Urinary bladder (tissue), 3 donors: ENCODE measurements at regions not wholly inside any gene's neighbourhood (a gene's known extent, or its start where the extent isn't known, plus 50 kb on each side); places are given as distances from the start of the nearest gene placed in this dataset.

Source experiments
- DNase-seq: peaks from one replicate; pipeline ENCODE4 v3.0.0-alpha.2; 2015; ENCODE audit errors: extremely low spot score
- H3K27ac ChIP-seq: one replicate; pipeline ENCODE4 v1.5.1; 2013; ENCODE audit warnings: low read depth, mild to moderate bottlenecking, moderate library complexity
- H3K36me3 ChIP-seq: one replicate; pipeline ENCODE4 v1.6.1; 2013; ENCODE audit warnings: mild to moderate bottlenecking, moderate library complexity; ENCODE audit not compliant: insufficient read depth
- H3K4me1 ChIP-seq: one replicate; pipeline ENCODE4 v1.6.1; 2013; ENCODE audit warnings: mild to moderate bottlenecking, moderate library complexity; ENCODE audit not compliant: insufficient read depth
- H3K4me3 ChIP-seq: one replicate; pipeline ENCODE4 v1.5.1; 2013; ENCODE audit warnings: low read depth, low read length
- WGBS: extraction: QIAGEN DNeasy Blood & Tissue Kit; methylation state at CpG from one replicate; pipeline ENCODE4 v1.1.7; 2013; 5-methylcytosine and 5-hydroxymethylcytosine counted together
- donor health status: healthy with polysubstance abuse.
- donor health status: healthy.

DNA sequence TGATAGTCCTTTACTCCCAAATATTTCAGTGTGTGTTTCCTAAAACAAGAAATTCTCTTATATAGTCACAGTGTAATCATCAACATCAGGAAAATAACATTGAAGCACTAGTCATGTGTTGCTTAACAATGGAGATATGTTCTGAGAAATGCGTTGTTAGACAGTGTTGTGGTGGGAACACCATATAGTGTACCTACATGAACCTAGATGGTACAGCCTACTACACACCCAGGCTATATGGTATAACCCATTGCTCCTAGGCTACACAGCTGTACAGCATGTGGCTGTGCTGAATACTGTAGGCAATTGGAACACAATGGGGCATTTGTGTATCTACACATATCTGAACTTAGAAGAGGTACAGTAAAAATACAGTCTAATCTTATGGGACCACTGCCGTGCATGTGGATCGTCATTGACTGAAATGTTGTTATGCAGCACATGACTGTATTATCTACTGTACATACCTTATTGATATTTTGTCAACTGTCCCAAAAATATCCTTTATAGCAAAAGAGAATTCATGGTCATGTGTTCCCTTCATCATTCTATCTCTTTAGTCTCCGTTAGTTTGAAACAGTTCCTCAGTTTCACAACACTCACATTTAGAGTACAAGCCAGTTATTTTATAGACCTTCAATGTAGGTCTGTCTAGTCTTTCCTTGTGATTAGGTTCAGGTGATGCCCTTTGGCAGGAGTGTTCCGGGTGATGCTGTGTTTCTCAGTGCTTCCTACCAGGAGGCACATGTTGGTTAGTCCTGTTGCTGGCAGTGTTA, 109.7 kb downstream of the SLC25A47 start:
- Histone ChIP-seq H3K36me3 (no peaks in the 10 kb centered on the region), H3K27ac (no peak overlapping the region), H3K4me1 (no peaks in the 10 kb centered on the region), H3K4me3 (no peak overlapping the region)
- no peak for DNase-seq
- 93% methylated on average over 5 of the region's 5 CpGs for WGBS

DNA sequence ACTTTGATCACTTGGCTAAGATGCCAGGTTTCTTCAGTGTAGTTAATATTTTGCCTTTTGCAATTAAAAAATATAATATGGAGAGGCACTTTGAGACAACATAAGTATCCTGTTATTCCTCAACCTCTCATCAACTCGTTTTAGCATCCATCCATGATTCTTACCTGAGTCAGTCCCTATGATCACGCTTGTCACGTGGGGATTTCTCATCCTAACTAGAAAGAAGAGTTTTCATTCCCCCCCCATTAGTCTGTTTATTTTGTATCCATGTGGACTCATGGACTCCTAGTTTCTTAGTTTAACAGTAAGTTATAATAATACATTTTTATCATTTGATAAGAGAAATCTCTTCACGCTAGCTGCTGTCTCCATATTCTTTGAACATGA, 110.3 kb downstream of the SLC25A47 start:
- Histone ChIP-seq H3K36me3 (no peaks in the 10 kb centered on the region), H3K4me1 (no peaks in the 10 kb centered on the region), H3K4me3 (no peak overlapping the region), H3K27ac (no peak overlapping the region)
- WGBS: 90% methylated on average over 4 of the region's 4 CpGs
- DNase-seq: no peak

DNA sequence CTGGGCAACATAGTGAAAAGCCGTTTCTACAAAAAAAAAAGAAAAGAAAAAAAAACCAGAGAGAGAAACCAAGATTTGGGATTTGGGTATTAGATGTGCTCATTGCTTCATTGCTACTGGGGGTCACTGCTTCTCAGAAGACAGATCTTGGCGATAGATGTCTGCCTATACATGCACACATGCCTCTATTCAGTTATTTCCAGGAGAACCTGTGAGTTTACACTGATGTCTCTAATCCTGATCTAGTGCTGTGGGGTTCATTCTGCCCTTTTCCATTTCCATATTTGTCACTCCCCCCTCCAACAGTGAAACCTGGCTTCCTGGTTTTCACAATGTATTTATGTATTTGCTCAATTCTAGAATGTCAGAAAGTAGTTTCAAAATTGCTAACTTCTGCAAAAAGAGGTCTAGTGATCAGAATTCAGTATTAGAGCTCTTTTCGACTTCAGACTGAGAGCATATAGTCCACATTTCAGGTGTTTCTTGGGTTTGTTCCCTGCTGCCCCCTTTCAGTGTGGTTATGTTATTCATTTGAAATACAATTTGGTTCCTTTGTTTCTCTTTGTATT, 111.0 kb downstream of the SLC25A47 start:
- H3K36me3 ChIP-seq: no peaks in the 10 kb centered on the region
- DNase-seq: no peak
- 90% methylated on average over 3 of the region's 3 CpGs for WGBS

DNA sequence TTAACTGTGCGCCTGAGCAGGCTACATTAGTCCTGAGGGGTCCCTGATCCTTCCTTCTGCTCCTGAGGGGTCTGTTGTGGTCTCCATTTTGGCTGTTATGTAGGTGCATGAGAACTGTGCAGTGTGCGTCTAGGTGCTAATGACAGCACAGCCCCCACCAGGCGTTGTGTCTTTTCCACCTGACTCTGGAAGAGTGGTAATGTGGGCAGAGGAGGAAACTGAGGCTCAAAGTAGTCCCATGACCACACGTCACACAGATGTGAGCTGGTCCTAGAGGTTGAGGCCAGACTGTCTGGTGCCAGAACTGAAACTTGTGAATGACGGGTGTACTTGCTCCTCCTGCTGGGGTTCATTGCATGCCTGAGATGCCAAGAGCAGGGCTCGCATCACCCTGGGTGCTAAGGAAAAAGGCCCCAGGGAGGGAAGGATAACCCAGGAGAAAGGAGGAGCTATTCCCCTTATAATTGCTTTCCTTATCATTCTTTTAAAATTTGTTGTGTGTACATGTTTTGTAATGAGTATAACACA, 111.8 kb downstream of the SLC25A47 start:
- no peaks in the 10 kb centered on the region for H3K4me1 ChIP-seq
- 96% methylated on average over 6 of the region's 6 CpGs for WGBS
- no peak for DNase-seq

More for the DNA sequence above, 111.0 kb downstream of the SLC25A47 start:
- H3K4me3 ChIP-seq: no peak overlapping the region
- no peak overlapping the region for H3K27ac ChIP-seq
- no peaks in the 10 kb centered on the region for H3K4me1 ChIP-seq

DNA sequence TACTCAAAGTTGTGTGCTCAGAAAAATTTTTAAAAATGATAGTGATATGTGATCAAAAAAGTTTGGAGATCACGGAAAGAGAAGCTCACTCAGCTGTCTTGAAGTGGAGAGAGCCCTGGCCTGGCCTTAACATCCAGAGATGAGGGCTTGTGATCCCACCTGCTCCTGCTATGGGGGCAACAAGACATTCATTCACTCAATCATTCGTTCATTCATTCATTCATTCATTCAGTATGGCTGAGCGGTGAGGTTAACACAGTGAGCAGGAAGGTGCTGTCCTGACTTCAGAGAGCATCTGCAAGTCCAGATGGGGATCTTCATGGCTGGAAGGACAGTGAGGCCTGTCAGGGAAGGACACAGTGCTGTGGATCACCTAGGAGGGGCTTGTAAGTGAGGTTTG, 112.3 kb downstream of the SLC25A47 start:
- Histone ChIP-seq H3K4me3 (no peak overlapping the region), H3K36me3 (no peaks in the 10 kb centered on the region), H3K27ac (no peak overlapping the region), H3K4me1 (no peaks in the 10 kb centered on the region)
- DNase-seq: no peak
- 83% methylated on average over 3 of the region's 3 CpGs for WGBS

More for the DNA sequence above, 111.8 kb downstream of the SLC25A47 start:
- Histone ChIP-seq H3K27ac (no peak overlapping the region), H3K36me3 (no peaks in the 10 kb centered on the region), H3K4me3 (no peak overlapping the region)

DNA sequence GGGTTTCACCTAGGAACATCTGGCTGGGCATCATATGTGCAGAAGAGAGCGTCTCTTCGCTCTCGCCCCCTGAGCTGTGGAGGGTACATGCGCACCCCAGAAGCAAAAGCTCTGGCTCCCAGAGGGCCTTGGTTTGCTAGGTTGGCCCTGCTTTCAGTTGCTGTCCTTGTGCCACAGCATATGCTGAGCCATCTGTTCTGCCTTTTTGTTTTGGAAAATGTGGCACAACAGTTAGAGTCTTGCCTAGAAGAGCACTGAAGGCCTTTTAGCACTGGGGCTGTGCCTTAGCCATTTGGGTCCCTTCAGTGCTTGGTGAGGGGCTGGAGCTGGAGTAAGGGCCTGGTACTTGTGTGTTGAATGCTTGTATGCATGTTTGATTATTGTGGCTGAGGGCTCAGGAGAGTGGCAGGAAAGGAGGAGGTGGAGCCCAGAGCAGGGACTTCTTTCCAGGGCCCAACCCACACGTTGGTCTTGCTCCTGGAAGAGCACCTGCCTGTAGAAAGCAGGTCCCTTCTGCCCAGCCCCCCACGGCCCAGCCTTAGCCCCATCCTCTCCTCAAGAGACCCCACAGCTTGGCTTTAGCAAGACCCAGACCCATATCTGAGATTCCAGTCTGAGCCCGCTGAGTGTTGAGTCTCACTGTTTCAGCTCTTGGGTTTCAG, 113.7 kb downstream of the SLC25A47 start:
- DNase-seq: no peak
- no peak overlapping the region for H3K27ac ChIP-seq
- WGBS: 93% methylated on average over 7 of the region's 7 CpGs

DNA sequence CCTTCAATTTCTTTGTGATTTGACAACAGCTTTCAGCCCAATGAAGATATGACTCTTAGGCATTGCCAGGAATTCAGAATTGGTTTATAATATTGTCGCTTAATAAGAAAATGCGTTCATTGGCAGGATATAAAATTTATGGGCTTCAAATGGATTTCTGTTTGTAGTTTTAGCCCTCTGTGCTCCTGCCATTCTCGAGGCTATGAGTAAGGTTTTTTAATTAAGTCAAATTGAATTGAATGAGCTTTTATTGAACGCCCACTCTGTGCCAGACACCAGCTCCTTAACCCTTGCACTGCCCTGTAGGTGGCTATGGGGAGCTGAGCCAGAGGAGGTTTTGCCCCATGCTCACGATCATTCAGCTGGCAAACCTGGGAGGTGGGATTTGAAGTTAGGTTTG, 115.1 kb downstream of the SLC25A47 start:
- Histone ChIP-seq H3K36me3 (no peaks in the 10 kb centered on the region), H3K4me3 (no peak overlapping the region), H3K27ac (no peak overlapping the region), H3K4me1 (no peaks in the 10 kb centered on the region)
- DNase-seq: no peak
- 75% methylated on average over 5 of the region's 5 CpGs for WGBS

More for the DNA sequence above, 113.7 kb downstream of the SLC25A47 start:
- H3K4me3 ChIP-seq: no peak overlapping the region
- H3K36me3 ChIP-seq: no peaks in the 10 kb centered on the region
- H3K4me1 ChIP-seq: no peaks in the 10 kb centered on the region

DNA sequence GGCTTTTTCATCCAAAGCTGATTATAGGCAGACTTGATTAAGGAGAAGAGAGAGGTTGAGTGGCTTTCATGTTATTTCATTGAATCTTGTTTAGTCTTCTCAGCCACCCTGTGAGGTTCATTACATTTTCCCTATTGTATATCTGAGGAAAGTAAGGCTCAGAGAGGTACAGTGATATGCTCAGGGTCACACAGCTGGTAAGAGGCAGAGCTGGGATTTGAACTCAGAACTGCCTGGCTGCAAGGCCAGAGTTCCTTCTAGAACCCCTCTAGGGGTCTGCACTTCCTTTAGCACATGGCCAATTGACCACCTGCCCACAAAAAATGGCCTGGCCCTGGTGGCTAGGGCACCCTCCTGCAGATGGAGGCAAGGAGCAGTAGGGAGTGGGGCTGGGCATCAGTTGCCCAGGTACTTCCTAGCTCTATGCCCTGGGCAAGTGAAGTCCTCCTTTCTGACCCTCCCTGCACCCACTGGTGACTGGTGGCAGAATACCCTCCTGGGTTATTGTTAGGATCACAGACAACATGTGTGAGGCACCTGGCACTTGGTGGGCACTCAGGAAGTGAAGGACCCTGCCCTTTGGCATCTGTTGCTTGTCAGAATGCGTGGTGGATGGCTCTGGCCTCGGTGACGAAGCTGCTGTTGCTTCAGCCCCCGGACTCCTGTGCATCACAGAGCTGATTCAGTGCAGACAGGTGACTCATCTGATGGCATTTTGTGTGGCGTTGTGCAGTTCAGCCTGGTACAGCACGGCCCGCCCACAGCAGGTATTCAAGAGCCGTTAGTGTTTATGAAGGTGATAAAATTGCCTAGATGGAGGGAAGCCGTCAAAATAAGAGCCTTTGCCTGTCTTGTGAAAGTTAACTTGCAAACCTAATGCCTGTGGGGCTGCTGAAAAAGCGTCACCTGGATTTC, 115.8 kb downstream of the SLC25A47 start:
- no peak overlapping the region for H3K27ac ChIP-seq
- 68% methylated on average over 10 of the region's 10 CpGs for WGBS
- DNase-seq: peak; percentile 64
- no peaks in the 10 kb centered on the region for H3K4me1 ChIP-seq
- no peaks in the 10 kb centered on the region for H3K36me3 ChIP-seq
- no peak overlapping the region for H3K4me3 ChIP-seq

DNA sequence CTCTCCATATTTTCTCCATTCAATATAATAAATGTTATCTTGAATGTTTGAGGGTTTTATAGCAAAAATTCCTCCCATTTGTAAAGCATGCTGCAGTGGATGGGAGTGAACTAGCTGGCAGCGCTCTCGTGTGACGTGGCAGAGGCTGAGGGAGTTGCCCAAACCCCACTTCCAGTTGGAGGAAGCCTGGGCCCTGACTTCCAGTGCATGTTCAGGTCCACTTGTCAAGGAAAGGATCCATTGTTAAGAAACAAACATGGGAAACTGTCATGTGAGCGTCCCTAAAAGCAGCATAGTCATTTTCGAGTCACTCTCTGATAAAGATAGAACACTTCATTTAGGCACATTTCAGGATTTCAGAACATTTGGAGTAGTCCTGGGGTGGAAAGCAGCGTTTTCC, 116.6 kb downstream of the SLC25A47 start:
- WGBS: 51% methylated on average over 6 of the region's 6 CpGs
- no peak overlapping the region for H3K27ac ChIP-seq
- H3K4me3 ChIP-seq: no peak overlapping the region
- no peaks in the 10 kb centered on the region for H3K36me3 ChIP-seq
- no peaks in the 10 kb centered on the region for H3K4me1 ChIP-seq
- peak; percentile 20 for DNase-seq

DNA sequence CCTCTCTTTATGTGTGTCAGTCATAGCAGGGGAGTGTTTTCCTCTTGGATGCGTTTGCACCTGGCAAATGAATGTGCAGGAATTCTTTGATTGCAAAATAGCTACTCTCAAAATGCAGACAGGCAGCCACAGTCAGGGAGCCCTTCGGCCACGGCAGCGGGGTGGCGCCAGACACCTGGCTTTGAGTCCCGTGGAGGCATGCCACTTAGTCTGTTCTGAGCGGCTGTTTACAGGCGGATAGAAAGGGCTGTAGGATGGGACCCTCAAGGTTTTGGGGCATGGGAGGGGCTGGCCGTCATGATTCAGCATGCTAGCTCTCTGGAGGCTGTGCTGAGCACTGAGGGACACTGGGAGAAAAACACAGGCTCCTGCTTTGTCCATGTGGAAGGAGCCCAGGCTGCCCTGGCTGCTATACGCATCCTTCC, 117.1 kb downstream of the SLC25A47 start:
- Histone ChIP-seq H3K27ac (no peak overlapping the region), H3K4me1 (no peaks in the 10 kb centered on the region), H3K36me3 (no peaks in the 10 kb centered on the region), H3K4me3 (no peak overlapping the region)
- WGBS: 32% methylated on average over 10 of the region's 10 CpGs
- peak; percentile 64 for DNase-seq

DNA sequence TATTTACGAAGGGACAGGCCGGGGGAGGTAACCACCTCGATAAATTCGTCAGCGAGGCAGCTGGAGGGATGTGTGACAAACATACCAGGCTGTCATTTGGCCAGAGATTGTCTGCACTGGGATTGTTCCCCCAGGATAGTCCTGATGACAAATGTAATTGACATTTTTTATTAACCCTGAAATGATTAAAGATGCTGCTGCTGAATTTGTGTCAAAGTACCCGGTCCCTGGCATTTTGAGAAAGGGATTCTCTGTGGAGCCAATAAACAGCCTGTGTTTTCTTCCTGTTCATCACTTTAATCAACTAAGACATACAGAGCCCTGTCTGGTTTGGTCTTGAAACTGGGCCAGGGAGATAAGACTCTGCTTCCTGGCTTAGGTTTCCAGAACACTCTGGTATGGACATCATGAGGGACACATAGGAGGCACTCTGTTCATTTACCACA, 117.6 kb downstream of the SLC25A47 start:
- WGBS: 79% methylated on average over 6 of the region's 6 CpGs
- peak; percentile 23 for DNase-seq
- Histone ChIP-seq H3K36me3 (no peaks in the 10 kb centered on the region), H3K27ac (no peak overlapping the region), H3K4me1 (no peaks in the 10 kb centered on the region), H3K4me3 (no peak overlapping the region)

DNA sequence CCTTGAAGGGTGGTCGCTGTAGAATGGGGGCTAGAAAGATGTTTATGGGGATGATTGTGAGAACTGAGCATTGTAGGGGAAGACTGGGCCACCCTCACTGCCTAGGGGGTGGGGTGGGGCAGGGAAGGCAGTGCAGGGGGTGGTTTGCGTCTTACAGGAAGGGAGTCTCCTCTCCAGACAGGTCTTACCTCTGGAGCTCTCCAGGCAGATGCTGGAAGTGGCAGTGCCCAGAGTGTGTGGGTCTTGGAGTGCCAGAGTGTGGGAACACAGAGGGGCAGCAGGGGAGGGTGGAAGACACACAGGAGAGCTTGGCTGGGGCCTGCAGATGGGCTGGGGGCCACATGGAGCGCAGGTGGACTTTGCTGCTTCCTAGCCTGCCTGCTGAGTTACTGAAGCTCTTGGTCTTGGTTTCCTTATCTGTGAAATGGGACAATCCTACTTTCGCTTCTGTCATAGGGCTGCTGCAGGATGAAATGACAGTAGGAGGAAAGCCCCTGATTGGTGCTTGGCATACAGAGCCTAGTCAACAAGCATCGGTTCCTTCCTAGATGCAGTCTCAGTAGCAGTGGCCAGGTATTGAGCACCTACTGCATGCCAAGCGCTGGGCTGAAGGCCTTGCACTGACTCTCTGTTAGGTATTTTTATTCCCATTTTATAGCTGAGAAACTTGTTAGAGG, 118.3 kb downstream of the SLC25A47 start:
- Histone ChIP-seq H3K4me3 (no peak overlapping the region), H3K27ac (no peak overlapping the region), H3K36me3 (no peaks in the 10 kb centered on the region), H3K4me1 (no peaks in the 10 kb centered on the region)
- 88% methylated on average over 6 of the region's 6 CpGs for WGBS
- DNase-seq: no peak

DNA sequence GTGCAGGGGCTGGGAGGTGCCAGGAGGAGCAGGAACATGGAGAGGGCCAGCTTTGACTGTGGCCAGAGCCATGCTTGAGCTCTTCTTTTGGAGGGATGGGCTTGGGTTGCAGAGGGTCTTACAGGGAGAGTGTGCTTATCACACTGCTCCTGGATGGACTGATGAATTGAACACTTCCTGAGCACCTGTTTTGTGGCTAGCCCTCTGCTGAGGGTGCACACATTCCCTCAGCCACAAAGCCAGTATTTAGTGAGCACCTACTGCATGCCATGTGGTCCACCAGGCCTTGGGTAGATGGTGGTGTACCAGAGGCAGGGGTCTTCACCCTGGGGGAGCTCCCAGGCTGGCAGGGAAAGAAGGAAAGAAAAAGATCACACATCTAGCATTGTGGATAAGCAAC, 118.9 kb downstream of the SLC25A47 start:
- H3K4me1 ChIP-seq: no peaks in the 10 kb centered on the region
- H3K36me3 ChIP-seq: no peaks in the 10 kb centered on the region
- DNase-seq: no peak
- no peak overlapping the region for H3K27ac ChIP-seq
- H3K4me3 ChIP-seq: no peak overlapping the region
